ENCODE measurements at regions not wholly inside any gene's neighbourhood (a gene's known extent, or its start where the extent isn't known, plus 50 kb on each side); places are given as distances from the start of the nearest gene placed in this dataset.

DNA sequence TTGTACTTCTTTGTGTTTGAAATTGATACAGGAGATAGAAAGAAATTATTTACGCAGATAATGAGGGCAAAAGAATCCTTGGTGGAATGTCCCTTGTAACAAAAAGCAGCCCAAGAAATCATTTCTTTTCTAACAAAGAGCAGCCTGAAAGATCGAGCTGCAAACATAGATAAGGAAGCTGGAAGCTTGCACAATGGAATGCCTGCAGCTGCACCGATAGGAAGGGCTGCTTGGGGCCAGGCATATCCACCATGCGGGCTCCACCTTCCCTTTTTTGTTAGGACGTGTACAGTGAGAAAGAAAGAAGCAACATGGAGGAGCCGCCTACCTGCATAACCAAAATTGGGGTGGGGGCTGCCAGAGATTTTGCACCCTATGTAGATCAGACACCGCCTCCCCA lies 568.7 kb downstream of the METTL4 start:
- TF ChIP-seq, protein P1, sequence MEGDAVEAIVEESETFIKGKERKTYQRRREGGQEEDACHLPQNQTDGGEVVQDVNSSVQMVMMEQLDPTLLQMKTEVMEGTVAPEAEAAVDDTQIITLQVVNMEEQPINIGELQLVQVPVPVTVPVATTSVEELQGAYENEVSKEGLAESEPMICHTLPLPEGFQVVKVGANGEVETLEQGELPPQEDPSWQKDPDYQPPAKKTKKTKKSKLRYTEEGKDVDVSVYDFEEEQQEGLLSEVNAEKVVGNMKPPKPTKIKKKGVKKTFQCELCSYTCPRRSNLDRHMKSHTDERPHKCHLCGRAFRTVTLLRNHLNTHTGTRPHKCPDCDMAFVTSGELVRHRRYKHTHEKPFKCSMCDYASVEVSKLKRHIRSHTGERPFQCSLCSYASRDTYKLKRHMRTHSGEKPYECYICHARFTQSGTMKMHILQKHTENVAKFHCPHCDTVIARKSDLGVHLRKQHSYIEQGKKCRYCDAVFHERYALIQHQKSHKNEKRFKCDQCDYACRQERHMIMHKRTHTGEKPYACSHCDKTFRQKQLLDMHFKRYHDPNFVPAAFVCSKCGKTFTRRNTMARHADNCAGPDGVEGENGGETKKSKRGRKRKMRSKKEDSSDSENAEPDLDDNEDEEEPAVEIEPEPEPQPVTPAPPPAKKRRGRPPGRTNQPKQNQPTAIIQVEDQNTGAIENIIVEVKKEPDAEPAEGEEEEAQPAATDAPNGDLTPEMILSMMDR (IDR thresholded peaks at IDR 0.05; ENCODE audit: low read depth, low read length, missing input control) = no peak
- TF ChIP-seq HNF4G (IDR thresholded peaks at IDR 0.05) (no peak), SP1 (IDR thresholded peaks at IDR 0.05) (no peak), NR2F2 (IDR thresholded peaks at IDR 0.05) (no peak), JUND (IDR thresholded peaks at IDR 0.05) (no peak)
- peaks cover 0 to 3% (median 0%) of the 10 kb centered on the region in 4 donors for H3K27me3 ChIP-seq (ENCODE audit: control insufficient read depth in 4 of 4, insufficient read depth in 4 of 4, low read length in 3 of 4)
- no peak for DNase-seq (ENCODE audit: low spot score)
- no peaks in the 10 kb centered on the region for H3K36me3 ChIP-seq (ENCODE audit: control insufficient read depth in 4 of 4, insufficient read depth in 3 of 4, low read depth in 1 of 4, low read length in 3 of 4)
- no peaks in the 10 kb centered on the region for H3K4me1 ChIP-seq (ENCODE audit: control insufficient read depth in 4 of 4, insufficient read depth in 4 of 4, low read length in 3 of 4)
- no peak overlapping the region for H3K4me3 ChIP-seq (ENCODE audit: low read depth in 1 of 3, low read length in 3 of 3)
- no peaks in the 10 kb centered on the region for H3K9me3 ChIP-seq (ENCODE audit: control insufficient read depth in 4 of 4, low read length in 3 of 4)
- whole genome bisulfite sequencing = 45% methylated on average over 7 of the region's 7 CpGs
- no peak overlapping the region for H3K9ac ChIP-seq (ENCODE audit: low read depth in 1 of 2, low read length in 2 of 2)
- H3K27ac ChIP-seq (ENCODE audit: low read depth in 1 of 2, low read length in 2 of 2) = no peak overlapping the region

DNA sequence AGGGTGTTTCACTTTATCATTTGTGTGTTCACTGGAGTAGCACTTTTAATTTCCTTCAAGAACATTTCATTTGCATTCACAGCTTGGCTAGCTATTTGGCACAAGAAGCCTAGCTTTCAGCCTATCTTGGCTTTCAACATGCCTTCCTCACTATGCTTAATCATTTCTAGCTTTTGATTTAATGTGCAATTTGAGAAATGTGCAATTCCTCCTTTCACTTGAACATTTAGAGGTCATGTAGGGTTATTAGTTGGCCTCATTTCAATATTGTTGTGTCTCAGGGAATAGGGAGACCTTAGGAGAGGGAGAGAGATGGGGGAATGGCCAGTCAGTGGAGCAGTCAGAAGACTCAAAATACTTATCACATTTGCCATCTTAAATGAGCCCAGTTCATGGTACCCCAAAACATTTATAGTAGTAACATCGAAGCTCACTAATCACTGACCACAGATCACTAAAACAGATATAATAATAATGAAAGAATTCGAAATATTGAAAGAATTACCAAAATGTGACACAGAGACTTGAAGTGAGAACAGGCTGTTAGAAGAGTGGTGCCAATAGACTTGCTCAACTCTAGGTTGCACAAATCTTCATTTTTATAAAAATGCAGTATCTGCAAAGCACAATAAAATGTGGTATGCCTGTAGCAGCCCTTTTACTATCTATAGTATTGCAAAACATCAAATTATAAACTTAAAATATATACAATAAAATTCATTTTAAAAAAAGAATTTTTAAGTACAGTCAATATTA lies 561.2 kb downstream of the METTL4 start:
- 58% methylated on average over 2 of the region's 2 CpGs for WGBS
- no peak for DNase-seq (ENCODE audit: low spot score)
- Histone ChIP-seq H3K4me3 (ENCODE audit: low read depth in 1 of 3, low read length in 3 of 3) (no peak overlapping the region), H3K9ac (ENCODE audit: low read depth in 1 of 2, low read length in 2 of 2) (no peak overlapping the region), H3K9me3 (ENCODE audit: control insufficient read depth in 4 of 4, low read length in 3 of 4) (no peaks in the 10 kb centered on the region), H3K4me1 (ENCODE audit: control insufficient read depth in 4 of 4, insufficient read depth in 4 of 4, low read length in 3 of 4) (no peaks in the 10 kb centered on the region), H3K27ac (ENCODE audit: low read depth in 1 of 2, low read length in 2 of 2) (no peak overlapping the region), H3K36me3 (ENCODE audit: control insufficient read depth in 4 of 4, insufficient read depth in 3 of 4, low read depth in 1 of 4, low read length in 3 of 4) (no peaks in the 10 kb centered on the region), H3K27me3 (ENCODE audit: control insufficient read depth in 4 of 4, insufficient read depth in 4 of 4, low read length in 3 of 4) (no peaks in the 10 kb centered on the region)
- TF ChIP-seq GABPA (IDR thresholded peaks at IDR 0.05 in 1 of 2, conservative IDR thresholded peaks at IDR 0.05 in 1 of 2) (no peak), EGR1 (IDR thresholded peaks at IDR 0.05; ENCODE audit: low read depth in 2 of 2) (no peak), RXRA (IDR thresholded peaks at IDR 0.05) (no peak), JUND (IDR thresholded peaks at IDR 0.05) (no peak), SP1 (IDR thresholded peaks at IDR 0.05) (no peak), HNF4A (conservative IDR thresholded peaks at IDR 0.05) (no peak), YY1 (IDR thresholded peaks at IDR 0.05) (no peak), FOXA2 (IDR thresholded peaks at IDR 0.05) (no peak), FOXA1 (IDR thresholded peaks at IDR 0.05) (no peak), NR2F2 (IDR thresholded peaks at IDR 0.05) (no peak), RAD21 (IDR thresholded peaks at IDR 0.05) (no peak), HNF4G (IDR thresholded peaks at IDR 0.05) (no peak), TAF1 (conservative IDR thresholded peaks at IDR 0.05) (no peak)
- TF ChIP-seq, protein P2, sequence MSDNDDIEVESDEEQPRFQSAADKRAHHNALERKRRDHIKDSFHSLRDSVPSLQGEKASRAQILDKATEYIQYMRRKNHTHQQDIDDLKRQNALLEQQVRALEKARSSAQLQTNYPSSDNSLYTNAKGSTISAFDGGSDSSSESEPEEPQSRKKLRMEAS (IDR thresholded peaks at IDR 0.05) = no peak
- TF ChIP-seq, protein P1 (IDR thresholded peaks at IDR 0.05; ENCODE audit: low read depth, low read length, missing input control) = no peak
- TF ChIP-seq, protein P3, sequence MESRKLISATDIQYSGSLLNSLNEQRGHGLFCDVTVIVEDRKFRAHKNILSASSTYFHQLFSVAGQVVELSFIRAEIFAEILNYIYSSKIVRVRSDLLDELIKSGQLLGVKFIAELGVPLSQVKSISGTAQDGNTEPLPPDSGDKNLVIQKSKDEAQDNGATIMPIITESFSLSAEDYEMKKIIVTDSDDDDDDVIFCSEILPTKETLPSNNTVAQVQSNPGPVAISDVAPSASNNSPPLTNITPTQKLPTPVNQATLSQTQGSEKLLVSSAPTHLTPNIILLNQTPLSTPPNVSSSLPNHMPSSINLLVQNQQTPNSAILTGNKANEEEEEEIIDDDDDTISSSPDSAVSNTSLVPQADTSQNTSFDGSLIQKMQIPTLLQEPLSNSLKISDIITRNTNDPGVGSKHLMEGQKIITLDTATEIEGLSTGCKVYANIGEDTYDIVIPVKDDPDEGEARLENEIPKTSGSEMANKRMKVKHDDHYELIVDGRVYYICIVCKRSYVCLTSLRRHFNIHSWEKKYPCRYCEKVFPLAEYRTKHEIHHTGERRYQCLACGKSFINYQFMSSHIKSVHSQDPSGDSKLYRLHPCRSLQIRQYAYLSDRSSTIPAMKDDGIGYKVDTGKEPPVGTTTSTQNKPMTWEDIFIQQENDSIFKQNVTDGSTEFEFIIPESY (IDR thresholded peaks at IDR 0.05) = no peak
- TF ChIP-seq, protein P4, sequence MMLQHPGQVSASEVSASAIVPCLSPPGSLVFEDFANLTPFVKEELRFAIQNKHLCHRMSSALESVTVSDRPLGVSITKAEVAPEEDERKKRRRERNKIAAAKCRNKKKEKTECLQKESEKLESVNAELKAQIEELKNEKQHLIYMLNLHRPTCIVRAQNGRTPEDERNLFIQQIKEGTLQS (IDR thresholded peaks at IDR 0.05) = no peak
- TF ChIP-seq, protein P5, sequence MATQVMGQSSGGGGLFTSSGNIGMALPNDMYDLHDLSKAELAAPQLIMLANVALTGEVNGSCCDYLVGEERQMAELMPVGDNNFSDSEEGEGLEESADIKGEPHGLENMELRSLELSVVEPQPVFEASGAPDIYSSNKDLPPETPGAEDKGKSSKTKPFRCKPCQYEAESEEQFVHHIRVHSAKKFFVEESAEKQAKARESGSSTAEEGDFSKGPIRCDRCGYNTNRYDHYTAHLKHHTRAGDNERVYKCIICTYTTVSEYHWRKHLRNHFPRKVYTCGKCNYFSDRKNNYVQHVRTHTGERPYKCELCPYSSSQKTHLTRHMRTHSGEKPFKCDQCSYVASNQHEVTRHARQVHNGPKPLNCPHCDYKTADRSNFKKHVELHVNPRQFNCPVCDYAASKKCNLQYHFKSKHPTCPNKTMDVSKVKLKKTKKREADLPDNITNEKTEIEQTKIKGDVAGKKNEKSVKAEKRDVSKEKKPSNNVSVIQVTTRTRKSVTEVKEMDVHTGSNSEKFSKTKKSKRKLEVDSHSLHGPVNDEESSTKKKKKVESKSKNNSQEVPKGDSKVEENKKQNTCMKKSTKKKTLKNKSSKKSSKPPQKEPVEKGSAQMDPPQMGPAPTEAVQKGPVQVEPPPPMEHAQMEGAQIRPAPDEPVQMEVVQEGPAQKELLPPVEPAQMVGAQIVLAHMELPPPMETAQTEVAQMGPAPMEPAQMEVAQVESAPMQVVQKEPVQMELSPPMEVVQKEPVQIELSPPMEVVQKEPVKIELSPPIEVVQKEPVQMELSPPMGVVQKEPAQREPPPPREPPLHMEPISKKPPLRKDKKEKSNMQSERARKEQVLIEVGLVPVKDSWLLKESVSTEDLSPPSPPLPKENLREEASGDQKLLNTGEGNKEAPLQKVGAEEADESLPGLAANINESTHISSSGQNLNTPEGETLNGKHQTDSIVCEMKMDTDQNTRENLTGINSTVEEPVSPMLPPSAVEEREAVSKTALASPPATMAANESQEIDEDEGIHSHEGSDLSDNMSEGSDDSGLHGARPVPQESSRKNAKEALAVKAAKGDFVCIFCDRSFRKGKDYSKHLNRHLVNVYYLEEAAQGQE (IDR thresholded peaks at IDR 0.05) = no peak
